Left lobe of liver (tissue), 2 donors: ENCODE measurements at regions not wholly inside any gene's neighbourhood (a gene's known extent, or its start where the extent isn't known, plus 50 kb on each side); places are given as distances from the start of the nearest gene placed in this dataset.
A peak's percentile ranks its signal among the peaks of the same experiment; 100 is the strongest.

Source experiments
- ATAC-seq: fragments of 200-7000 bp; cut with Tn5 transposase; one replicate; pipeline ENCODE4 v1.9.1; 2020; ENCODE audit warnings: mild to moderate bottlenecking, moderate library complexity
- DNase-seq: peaks from one replicate; pipeline ENCODE4 v3.0.0-alpha.2; 2020; ENCODE audit warnings: low spot score
- donor health status: DM: no; HTN: no; CAD: no; lungs with moderate emphysema.
- donor health status: DM: no; HTN: yes; CAD: no.

DNA sequence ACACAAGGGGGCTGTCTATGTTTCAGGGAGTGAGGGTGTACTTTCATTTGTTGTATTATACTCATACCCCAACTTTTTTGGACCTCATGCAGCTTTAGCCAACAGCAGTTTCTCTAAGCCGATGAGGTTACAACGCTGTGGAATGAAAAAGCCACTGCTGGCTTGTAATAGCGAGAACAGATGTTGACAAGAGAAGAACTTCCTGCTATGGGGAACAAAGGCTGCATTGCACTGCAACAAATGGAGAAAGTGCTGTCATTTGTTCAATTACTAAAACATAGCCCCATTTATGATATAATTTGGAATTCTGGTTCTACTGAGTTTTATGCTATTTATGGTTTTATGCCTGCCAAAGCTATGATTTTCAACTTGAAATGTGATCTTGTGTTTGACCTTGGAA is 104.2 kb upstream of the TMEM72 start:
- DNase-seq = no peak
- ATAC-seq = no peak

- DNase-seq (no peak), ATAC-seq (no peak)
Observed at GRCh38 chr10:44807451-44807850, 103.7 kb upstream of the TMEM72 start.

- DNase-seq (no peak), ATAC-seq (no peak)
Observed at GRCh38 chr10:44809647-44810046, 101.5 kb upstream of the TMEM72 start.

- DNase-seq = no peak
- ATAC-seq = peak; percentile 36
Observed at GRCh38 chr10:44811072-44811471, 100.1 kb upstream of the TMEM72 start.

DNA sequence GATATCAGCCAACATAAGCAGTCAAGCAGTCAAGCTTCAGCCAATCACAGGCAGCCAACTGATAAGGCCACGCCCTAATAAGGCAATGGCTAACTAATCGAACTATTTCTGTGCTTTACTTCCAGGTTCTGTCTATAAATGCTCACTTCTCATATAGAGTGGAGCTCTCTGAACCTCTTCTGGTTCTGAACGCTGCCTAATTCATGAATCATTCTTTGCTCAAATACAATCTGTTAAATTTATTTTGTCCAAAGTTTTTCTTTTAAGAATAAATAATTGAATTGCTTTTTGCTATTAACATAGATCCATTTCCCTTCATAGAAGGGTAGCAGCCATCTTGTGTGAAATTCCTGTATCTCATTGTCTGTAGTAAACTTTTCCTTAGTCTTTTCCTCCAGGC is 97.9 kb upstream of the TMEM72 start:
- ATAC-seq (no peak), DNase-seq (no peak)

DNA sequence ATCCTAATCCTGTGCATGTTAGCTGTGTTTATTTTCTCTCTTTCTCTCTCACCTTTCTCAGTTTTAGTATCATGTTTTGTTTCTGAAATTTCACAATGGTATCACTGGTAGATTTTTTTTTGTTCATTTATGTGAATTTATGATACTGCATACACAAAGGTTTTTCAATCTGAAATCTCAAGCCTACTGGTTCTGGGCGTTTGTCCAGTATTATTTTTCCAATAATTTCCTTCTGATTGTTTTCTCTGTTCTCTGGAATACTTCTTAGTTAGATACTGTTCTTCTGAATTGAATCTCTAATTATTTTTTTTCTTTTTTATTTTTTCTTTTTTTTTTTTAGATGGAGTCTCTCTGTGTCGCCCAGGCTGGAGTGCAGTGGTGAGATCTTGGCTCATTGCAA is 96.2 kb upstream of the TMEM72 start:
- DNase-seq (no peak), ATAC-seq (no peak)

- ATAC-seq (no peak), DNase-seq (no peak)
Observed at GRCh38 chr10:44818041-44818649, 93.0 kb upstream of the TMEM72 start.

DNA sequence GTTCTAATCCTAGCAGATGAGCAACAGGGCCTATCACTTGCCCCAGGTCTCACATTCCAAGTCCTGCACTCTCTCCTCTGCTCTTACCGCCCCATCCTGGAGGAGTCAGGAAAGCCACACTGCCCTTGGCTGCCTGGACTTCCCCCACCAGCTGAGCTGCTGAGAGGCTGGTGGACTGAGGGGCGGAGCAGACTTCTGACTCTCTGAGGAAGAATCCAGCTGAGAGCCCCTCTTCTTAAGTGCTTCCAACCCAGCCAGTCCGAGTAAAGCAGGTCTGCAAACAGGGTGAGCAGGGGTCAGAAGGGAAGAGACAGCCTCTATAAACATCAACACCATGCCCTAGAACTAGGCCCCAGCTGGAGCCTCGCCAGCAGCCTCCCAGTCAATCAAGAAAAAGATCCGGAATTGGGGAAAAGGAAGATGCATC is 92.4 kb upstream of the TMEM72 start:
- ATAC-seq (no peak), DNase-seq (no peak)

GRCh38 chr10:44820094-44820493 is 91.0 kb upstream of the TMEM72 start:
- no peak for DNase-seq
- no peak for ATAC-seq

DNA sequence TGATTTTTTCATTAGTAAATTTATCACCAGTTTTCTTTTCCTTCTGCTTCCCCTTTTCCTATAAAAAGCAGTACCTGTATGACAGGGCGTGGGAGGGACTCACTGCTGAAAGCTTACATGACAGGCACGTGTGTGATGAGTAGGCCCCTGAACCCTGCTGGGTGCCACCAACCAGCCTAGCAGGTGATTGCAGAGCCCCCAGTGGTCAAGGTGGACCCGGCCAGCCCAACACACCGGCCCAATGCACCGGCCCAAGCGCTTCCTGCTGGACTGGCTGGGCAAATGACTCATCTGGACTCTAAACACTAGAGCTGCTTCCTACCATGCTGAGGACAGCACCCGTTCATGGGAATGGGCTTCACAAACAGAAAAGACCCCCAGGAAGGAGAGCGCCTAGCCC is 89.8 kb upstream of the TMEM72 start:
- no peak for DNase-seq
- no peak for ATAC-seq

DNA sequence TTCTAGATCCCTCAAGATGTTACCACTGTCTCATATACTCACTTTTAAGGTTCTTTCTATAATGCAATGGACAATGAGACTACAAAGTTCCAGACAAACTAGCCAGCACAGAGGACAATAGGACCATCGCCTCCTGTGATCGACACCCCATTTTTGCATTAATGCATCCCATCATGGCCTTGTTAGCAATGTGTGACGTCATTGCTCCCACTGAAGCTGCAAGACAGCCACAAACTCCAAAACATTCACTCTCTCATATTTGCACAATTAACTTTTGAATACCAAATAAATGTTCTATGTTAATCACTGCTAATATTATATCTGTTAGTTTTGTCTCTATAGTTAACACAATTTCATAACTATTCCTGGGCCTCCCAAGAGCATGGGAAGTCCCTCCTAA is 88.8 kb upstream of the TMEM72 start:
- no peak for ATAC-seq
- no peak for DNase-seq

GRCh38 chr10:44822966-44823365 is 88.2 kb upstream of the TMEM72 start:
- DNase-seq (no peak), ATAC-seq (no peak)

DNA sequence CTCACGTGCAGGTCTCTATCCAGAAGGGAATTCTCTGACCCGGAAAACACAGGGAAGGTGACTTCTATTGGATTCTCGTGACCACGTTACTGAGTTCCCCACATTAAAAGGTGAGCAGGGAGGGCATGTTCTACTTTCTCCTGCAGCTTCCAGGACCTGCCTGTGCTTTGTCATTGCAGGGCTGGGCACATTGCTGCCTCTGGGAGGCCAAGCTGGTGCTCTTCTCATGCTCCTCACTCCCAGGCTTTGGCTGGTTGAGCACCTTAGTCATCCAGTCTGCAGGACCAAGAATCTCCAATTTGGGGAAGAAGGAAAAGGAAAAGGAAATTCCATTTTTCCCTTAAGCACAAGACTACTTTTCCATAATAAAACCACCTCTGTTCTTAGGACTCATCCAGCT is 86.5 kb upstream of the TMEM72 start:
- ATAC-seq (no peak), DNase-seq (no peak)

GRCh38 chr10:44827431-44828006 is 83.6 kb upstream of the TMEM72 start:
- no peak for DNase-seq
- no peak for ATAC-seq

DNA sequence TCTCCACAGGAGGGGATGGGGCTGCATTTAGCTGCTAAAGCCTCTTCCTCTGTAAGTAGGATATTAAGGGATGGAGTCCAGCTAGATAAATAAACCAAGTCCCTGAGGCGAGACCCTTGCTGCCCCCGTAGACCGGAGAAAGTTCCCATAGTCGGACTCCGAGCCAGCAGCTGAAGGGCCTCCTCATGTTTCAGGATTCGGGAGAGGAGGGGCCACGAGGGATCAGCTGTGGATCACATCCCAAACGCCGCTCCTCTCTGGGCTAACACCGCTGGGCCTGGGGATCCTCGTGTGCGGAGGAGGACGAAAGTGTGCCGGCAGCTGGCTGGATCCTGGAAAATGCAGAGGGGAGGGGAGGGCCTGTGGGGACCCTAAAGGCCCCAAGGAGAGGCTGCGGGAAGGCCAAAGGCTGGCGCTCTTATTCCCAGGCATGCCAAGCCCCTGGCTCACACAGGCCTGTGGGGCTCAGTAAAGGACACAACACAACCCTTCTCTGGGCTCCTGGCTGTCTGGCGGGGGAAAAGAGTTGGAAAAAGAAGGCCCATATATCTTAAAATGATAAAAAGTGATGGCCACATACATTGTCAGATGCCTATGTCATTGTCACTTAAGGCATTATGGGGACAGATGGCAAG is 82.5 kb upstream of the TMEM72 start:
- no peak for ATAC-seq

GRCh38 chr10:44829426-44829825 is 81.7 kb upstream of the TMEM72 start:
- no peak for DNase-seq
- no peak for ATAC-seq

More for the DNA sequence above, 82.5 kb upstream of the TMEM72 start:
- no peak for DNase-seq

DNA sequence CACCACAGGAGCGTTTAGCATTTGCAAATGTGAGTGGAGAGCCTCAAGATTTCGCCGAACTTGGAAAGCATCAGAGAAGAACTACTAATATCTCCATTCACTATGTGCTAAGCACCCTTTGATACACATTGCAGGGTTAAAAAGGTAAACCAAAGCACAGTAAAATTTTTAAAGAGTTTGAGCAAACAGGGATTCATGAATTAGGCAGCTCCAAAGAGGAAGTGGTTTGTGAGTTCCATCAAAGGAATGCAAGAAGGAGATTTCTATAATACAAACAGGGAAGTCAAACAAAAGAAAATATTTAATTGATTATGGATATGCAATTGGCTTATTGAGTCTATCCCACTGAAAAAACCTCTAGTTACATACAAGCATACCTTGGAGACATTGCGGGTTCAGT is 81.1 kb upstream of the TMEM72 start:
- DNase-seq = no peak
- ATAC-seq = no peak

GRCh38 chr10:44831581-44831980 is 79.6 kb upstream of the TMEM72 start:
- ATAC-seq (no peak), DNase-seq (no peak)

DNA sequence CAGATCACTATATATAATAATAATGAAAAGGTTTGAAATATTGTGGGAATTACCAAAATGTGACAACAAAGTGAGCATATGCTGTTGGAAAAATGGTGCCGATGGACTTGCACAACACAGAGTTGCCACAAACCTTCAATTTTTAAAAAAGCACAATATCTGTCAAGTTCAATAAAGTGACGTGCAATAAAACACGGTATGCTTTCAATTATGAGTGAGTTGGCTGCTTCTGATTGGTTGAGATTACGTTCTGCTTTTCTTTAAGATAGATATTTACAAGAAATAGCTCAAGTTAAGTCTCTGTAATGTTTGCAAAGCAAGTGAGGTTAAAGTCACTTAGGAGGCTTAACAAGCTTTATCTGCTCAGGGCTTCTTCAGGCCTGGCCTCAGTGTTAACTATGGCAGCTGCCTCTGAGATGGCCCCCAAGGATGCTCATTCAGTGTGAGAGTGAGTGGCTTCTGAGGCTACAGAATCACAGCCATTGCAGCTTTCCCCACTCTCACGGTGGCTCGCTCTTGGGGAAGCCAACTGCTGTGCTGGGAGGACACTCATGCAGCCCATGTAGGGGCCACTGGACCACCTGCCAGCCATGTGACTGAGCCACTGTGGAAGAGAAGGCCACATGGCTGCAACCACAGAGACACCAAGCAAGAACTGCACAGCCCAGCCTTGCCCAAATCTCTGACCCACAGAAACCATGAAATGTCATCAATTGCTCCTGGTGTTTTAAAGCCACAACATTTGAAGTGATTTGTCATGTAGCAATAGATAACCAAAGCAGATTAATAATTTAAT is 78.3 kb upstream of the TMEM72 start:
- DNase-seq (no peak), ATAC-seq (no peak)

- ATAC-seq = no peak
- no peak for DNase-seq
Observed at GRCh38 chr10:44834131-44834530, 77.0 kb upstream of the TMEM72 start.

- ATAC-seq = no peak
- no peak for DNase-seq
Observed at GRCh38 chr10:44835300-44835699, 75.8 kb upstream of the TMEM72 start.

GRCh38 chr10:44843484-44843883 is 67.7 kb upstream of the TMEM72 start:
- no peak for ATAC-seq
- DNase-seq = no peak
